HG02885 (cell line): ENCODE measurements at regions not wholly inside any gene's neighbourhood (a gene's known extent, or its start where the extent isn't known, plus 50 kb on each side); places are given as distances from the start of the nearest gene placed in this dataset.

Experiments used
- ATAC-seq: cut with Tn5 transposase; IDR thresholded peaks from one replicate; pipeline ENCODE4 v1.9.1; 2021; ENCODE audit warnings: mild to moderate bottlenecking; ENCODE audit not compliant: unreplicated experiment, poor library complexity

- no peak for ATAC-seq
Measured at GRCh38 chr3:24899373-24899772, 404.7 kb upstream of the THRB start.

- no peak for ATAC-seq
Measured at GRCh38 chr3:24899901-24900603, 405.4 kb upstream of the THRB start.

GRCh38 chr3:24905266-24905665, 410.6 kb upstream of the THRB start:
- no peak for ATAC-seq

GRCh38 chr3:24907106-24907505, 412.5 kb upstream of the THRB start:
- no peak for ATAC-seq

GRCh38 chr3:24911076-24911475, 416.4 kb upstream of the THRB start:
- ATAC-seq = no peak

GRCh38 chr3:24915639-24916038, 421.0 kb upstream of the THRB start:
- ATAC-seq = no peak

GRCh38 chr3:24917908-24918307, 423.3 kb upstream of the THRB start:
- ATAC-seq = no peak

- no peak for ATAC-seq
Measured at GRCh38 chr3:24923570-24923969, 428.9 kb upstream of the THRB start.

- no peak for ATAC-seq
Measured at GRCh38 chr3:24929521-24929920, 434.9 kb upstream of the THRB start.

GRCh38 chr3:24933401-24933800, 438.8 kb upstream of the THRB start:
- no peak for ATAC-seq

- no peak for ATAC-seq
Measured at GRCh38 chr3:24936574-24936973, 441.9 kb upstream of the THRB start.

GRCh38 chr3:24937228-24937627, 442.6 kb upstream of the THRB start:
- no peak for ATAC-seq

GRCh38 chr3:24937780-24938179, 443.1 kb upstream of the THRB start:
- no peak for ATAC-seq

- ATAC-seq = no peak
Measured at GRCh38 chr3:24943961-24944360, 449.3 kb upstream of the THRB start.

- no peak for ATAC-seq
Measured at GRCh38 chr3:24944805-24945520, 450.3 kb upstream of the THRB start.

GRCh38 chr3:24945563-24945962, 450.9 kb upstream of the THRB start:
- ATAC-seq = no peak

GRCh38 chr3:24947103-24947502, 452.5 kb upstream of the THRB start:
- no peak for ATAC-seq

GRCh38 chr3:24951180-24951579, 456.5 kb upstream of the THRB start:
- no peak for ATAC-seq

- no peak for ATAC-seq
Measured at GRCh38 chr3:24952388-24952787, 457.7 kb upstream of the THRB start.

- no peak for ATAC-seq
Measured at GRCh38 chr3:24953060-24953771, 458.6 kb upstream of the THRB start.

- ATAC-seq = no peak
Measured at GRCh38 chr3:24956613-24957012, 462.0 kb upstream of the THRB start.
